Loucy (cell line): ENCODE measurements at regions not wholly inside any gene's neighbourhood (a gene's known extent, or its start where the extent isn't known, plus 50 kb on each side); places are given as distances from the start of the nearest gene placed in this dataset.

Experiments used
- H2AFZ ChIP-seq: fragments of 200-600 bp; sonication (generic); 2 replicates; pipeline ENCODE4 v1.6.0; 2016; ENCODE audit warnings: antibody characterized with exemption, mild to moderate bottlenecking, low read length, moderate library complexity
- H3F3A ChIP-seq: fragments of 200-600 bp; 2 replicates; pipeline ENCODE4 v1.6.0; 2016; ENCODE audit warnings: antibody characterized with exemption, low read depth, mild to moderate bottlenecking
- H3K27me3 ChIP-seq: fragments of 200-600 bp; sonication (generic); 2 replicates; pipeline ENCODE4 v1.6.1; 2014; ENCODE audit warnings: low read length, mild to moderate bottlenecking; ENCODE audit not compliant: insufficient read depth, poor library complexity, severe bottlenecking
- H3K36me3 ChIP-seq: fragments of 200-600 bp; sonication (generic); 2 replicates; pipeline ENCODE4 v1.6.1; 2016; ENCODE audit warnings: low read length; ENCODE audit not compliant: insufficient read depth
- H3K4me1 ChIP-seq: fragments of 200-600 bp; sonication (generic); 2 replicates; pipeline ENCODE4 v1.5.1; 2014; ENCODE audit warnings: low read length, mild to moderate bottlenecking; ENCODE audit not compliant: insufficient read depth, poor library complexity, severe bottlenecking
- H3K4me2 ChIP-seq: fragments of 200-600 bp; sonication (generic); 2 replicates; pipeline ENCODE4 v1.6.0; 2014; ENCODE audit warnings: antibody characterized with exemption, low read length, low read depth, mild to moderate bottlenecking; ENCODE audit not compliant: poor library complexity, severe bottlenecking
- H3K4me3 ChIP-seq: fragments of 200-600 bp; sonication (generic); 2 replicates; pipeline ENCODE4 v1.5.1; 2014; ENCODE audit warnings: low read length, mild to moderate bottlenecking, mixed read lengths; ENCODE audit not compliant: poor library complexity, severe bottlenecking
- H3K79me2 ChIP-seq: fragments of 200-600 bp; sonication (generic); 2 replicates; pipeline ENCODE4 v1.6.1; 2014; ENCODE audit warnings: low read length; ENCODE audit not compliant: insufficient read depth
- H3K9ac ChIP-seq: fragments of 200-600 bp; sonication (generic); 2 replicates; pipeline ENCODE4 v1.6.0; 2014; ENCODE audit warnings: mild to moderate bottlenecking, low read depth, low read length, moderate library complexity; ENCODE audit not compliant: poor library complexity, severe bottlenecking
- H3K9me2 ChIP-seq: fragments of 200-600 bp; sonication (generic); replicated peaks from 2 replicates; pipeline ENCODE4 v1.6.1; 2016; ENCODE audit warnings: low read depth, low read length, mixed read lengths
- H3K9me3 ChIP-seq: fragments of 200-600 bp; sonication (generic); 2 replicates; pipeline ENCODE4 v1.6.1; 2014; ENCODE audit warnings: mild to moderate bottlenecking, antibody characterized with exemption, low read length, low read depth; ENCODE audit not compliant: insufficient read depth
- H4K20me1 ChIP-seq: fragments of 200-600 bp; sonication (generic); 2 replicates; pipeline ENCODE4 v1.6.0; 2014; ENCODE audit warnings: antibody characterized with exemption, low read length, mild to moderate bottlenecking; ENCODE audit not compliant: insufficient read depth, poor library complexity, severe bottlenecking
- CTCF ChIP-seq: fragments of 200-600 bp; sonication (generic); conservative IDR thresholded peaks from 2 replicates; pipeline ENCODE4 v1.5.1; 2014; ENCODE audit warnings: mild to moderate bottlenecking, antibody characterized with exemption, low read length
- EZH2phosphoT487 ChIP-seq: fragments of 200-600 bp; IDR thresholded peaks from 2 replicates; pipeline ENCODE4 v1.6.1; 2018; ENCODE audit warnings: antibody characterized with exemption, mild to moderate bottlenecking, moderate library complexity, borderline replicate concordance

GRCh38 chr6:68010936-68011335, 624.1 kb upstream of the ADGRB3 start:
- H3K36me3 ChIP-seq = no peaks in the 10 kb centered on the region
- H3K27me3 ChIP-seq = no peaks in the 10 kb centered on the region
- H3K9ac ChIP-seq = no peak overlapping the region
- H3F3A ChIP-seq = no peaks in the 10 kb centered on the region
- H3K4me3 ChIP-seq = no peak overlapping the region
- H3K9me2 ChIP-seq = no peaks in the 10 kb centered on the region
- H3K4me2 ChIP-seq = no peak overlapping the region
- no peak overlapping the region for H2AFZ ChIP-seq
- H3K4me1 ChIP-seq = no peaks in the 10 kb centered on the region
- H3K79me2 ChIP-seq = no peaks in the 10 kb centered on the region
- no peak for TF ChIP-seq EZH2phosphoT487
- TF ChIP-seq CTCF = no peak
- H4K20me1 ChIP-seq = no peaks in the 10 kb centered on the region
- H3K9me3 ChIP-seq = no peaks in the 10 kb centered on the region

GRCh38 chr6:68008445-68008844, 626.6 kb upstream of the ADGRB3 start:
- no peak overlapping the region for H3K9ac ChIP-seq
- H3K4me1 ChIP-seq = no peaks in the 10 kb centered on the region
- no peak overlapping the region for H3K4me2 ChIP-seq
- no peak overlapping the region for H3K4me3 ChIP-seq
- no peaks in the 10 kb centered on the region for H3K36me3 ChIP-seq
- H3K79me2 ChIP-seq = no peaks in the 10 kb centered on the region
- no peaks in the 10 kb centered on the region for H3K9me3 ChIP-seq
- no peaks in the 10 kb centered on the region for H3K27me3 ChIP-seq
- no peak overlapping the region for H2AFZ ChIP-seq
- H4K20me1 ChIP-seq = no peaks in the 10 kb centered on the region
- TF ChIP-seq EZH2phosphoT487 (no peak), CTCF (no peak)
- H3F3A ChIP-seq = no peaks in the 10 kb centered on the region
- no peaks in the 10 kb centered on the region for H3K9me2 ChIP-seq

- Histone ChIP-seq H3K4me3 (no peak overlapping the region), H2AFZ (no peak overlapping the region), H3K27me3 (no peaks in the 10 kb centered on the region), H3K36me3 (no peaks in the 10 kb centered on the region), H3K79me2 (no peaks in the 10 kb centered on the region), H3K9ac (no peak overlapping the region), H3K4me1 (no peaks in the 10 kb centered on the region), H3K9me3 (no peaks in the 10 kb centered on the region), H4K20me1 (no peaks in the 10 kb centered on the region), H3F3A (no peaks in the 10 kb centered on the region), H3K9me2 (no peaks in the 10 kb centered on the region), H3K4me2 (no peak overlapping the region)
- TF ChIP-seq CTCF (no peak), EZH2phosphoT487 (no peak)
Measured at GRCh38 chr6:68007717-68008116, 627.4 kb upstream of the ADGRB3 start.
